DMS153 (cell line): ENCODE measurements at regions not wholly inside any gene's neighbourhood (a gene's known extent, or its start where the extent isn't known, plus 50 kb on each side); places are given as distances from the start of the nearest gene placed in this dataset.

Experiments
- DNase-seq: peaks from one replicate; lab custom pipeline; 2025; lab: John Stamatoyannopoulos, UW

- no peak for DNase-seq
Observed at GRCh38 chr11:92276773-92277172, 52.2 kb downstream of the FAT3 start.

- DNase-seq = no peak
Observed at GRCh38 chr11:92277871-92278270, 53.3 kb downstream of the FAT3 start.

DNA sequence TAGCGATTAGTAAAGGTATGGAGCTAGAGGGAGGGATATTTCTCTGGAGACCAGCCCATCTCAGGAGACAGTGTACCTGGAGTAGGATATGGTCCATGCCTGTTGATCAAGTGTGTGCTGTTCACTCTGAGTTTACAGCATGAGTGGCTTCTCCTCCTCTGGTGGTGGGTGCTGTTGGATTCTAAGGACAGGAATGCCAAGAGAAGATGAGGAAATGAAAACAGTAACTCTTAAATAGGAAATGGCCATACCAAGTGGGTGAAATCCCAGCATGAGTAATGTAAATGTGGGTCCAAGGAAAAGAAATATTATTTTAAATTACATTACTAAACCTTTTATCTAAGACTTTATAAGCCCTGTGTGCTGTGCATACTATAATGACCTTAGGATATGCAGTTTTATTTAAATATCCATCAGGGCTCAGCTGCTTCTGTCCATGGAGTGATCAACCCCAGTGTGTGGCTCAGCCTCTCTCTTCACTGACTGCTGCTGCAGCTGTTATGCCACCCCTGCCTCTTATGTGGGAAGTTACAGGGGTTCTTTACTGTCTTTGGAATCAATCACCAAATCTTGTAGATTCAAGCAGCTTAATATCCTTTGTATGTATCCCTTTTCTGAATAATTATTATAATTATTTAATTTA lies 54.3 kb downstream of the FAT3 start:
- DNase-seq = no peak

DNA sequence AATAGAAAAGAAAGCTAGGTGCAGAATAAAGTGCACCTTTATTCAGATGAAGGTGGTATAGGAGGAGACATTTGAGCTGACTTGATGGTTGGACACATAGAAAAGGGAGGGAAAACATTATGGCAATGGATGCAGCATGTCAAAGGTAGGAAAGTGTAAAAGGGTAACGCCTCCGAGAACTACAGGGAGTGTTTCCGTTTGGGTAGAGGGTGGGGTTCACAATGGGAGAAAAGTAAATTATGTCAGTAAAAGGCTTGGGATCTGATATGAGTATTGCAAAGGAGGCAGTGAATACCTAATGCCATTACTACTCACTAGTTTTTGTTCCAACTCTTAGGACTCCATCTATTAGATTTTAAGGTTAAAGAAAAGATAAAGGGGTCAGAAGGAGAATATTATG lies 59.5 kb downstream of the FAT3 start:
- no peak for DNase-seq

- DNase-seq = no peak
Observed at GRCh38 chr11:92284558-92284957, 59.9 kb downstream of the FAT3 start.

DNA sequence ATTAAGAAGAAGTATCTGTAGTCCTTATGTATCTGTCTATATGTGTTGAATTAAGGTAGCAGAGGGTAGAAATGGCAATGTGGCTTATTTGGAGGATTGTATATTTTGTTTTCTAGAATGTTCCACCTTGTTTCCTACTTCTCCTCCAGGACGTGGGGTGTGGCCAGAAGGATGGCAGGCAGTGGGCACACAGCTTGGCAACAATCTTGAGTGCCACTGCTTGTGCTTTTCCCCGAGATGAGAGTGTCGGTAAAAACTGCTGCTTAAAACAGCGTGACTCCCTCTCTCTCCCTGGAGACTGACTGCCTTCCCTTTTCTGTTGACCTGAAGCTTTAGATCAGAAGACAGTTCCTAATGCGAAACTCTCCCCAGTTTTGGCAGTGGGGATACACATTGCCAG lies 61.2 kb downstream of the FAT3 start:
- DNase-seq = no peak

GRCh38 chr11:92286709-92287108 lies 62.1 kb downstream of the FAT3 start:
- DNase-seq = no peak

DNA sequence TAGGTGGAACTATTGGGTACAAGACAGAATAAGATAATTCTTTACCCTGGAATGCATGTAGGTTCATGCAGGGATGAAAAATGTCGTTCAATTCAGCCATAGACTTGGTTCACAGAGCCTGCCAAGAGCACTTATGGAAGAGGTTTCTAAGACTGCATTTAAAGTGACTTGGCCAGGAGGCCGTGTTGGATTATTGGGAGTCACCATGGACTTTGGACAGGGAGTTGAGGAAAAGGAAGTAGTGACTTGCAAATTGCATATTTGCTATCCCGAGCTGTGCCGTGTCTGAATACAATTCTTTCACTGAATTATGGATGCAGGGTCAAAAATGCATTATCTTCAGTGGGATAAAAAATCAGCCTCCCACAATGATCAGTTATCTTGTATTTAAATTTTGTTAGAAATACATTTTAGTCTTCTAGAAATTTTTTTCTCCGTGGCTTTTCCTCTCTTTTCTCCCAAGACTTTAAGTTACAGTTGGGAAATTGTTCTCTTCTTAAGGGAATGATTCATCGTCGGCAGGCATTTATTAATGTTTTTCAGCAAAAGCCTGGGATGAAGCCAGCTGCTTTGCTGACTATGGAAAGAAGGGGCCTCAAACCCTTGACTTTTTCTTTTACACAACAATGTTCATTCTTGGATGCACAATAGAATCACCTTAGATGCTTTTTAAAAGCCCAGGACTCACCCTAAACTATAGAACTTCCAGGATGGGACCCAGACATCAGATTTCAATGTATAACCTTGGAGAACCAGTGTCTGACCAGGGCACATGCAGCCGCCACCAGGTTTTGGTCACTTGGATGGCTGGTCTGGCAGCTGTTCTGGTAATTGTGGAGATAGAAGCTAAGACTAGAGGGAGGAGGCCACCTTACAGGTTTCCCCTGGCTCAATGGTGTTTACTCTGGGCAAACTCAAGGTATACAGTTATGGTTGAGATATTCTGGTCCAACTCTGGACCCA lies 70.8 kb downstream of the FAT3 start:
- DNase-seq = no peak

DNA sequence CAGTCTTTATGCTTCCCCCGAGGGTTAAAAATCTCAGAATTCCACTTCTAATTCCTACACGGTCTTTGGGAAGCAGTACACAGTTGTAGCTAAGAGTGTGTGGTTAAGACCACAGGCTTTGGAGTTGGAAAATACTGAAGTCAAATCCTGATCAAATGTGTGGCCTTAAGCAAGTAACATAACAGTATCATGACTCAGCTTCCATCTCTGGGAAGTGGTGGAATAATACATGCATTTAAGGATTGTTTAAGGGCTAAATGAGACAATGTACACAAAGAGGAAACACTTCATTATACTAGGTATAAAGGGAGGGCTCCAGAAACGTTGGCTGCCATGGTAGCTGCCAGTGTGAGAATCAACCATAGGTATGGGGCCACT lies 71.5 kb downstream of the FAT3 start:
- peak; percentile 4 for DNase-seq

DNA sequence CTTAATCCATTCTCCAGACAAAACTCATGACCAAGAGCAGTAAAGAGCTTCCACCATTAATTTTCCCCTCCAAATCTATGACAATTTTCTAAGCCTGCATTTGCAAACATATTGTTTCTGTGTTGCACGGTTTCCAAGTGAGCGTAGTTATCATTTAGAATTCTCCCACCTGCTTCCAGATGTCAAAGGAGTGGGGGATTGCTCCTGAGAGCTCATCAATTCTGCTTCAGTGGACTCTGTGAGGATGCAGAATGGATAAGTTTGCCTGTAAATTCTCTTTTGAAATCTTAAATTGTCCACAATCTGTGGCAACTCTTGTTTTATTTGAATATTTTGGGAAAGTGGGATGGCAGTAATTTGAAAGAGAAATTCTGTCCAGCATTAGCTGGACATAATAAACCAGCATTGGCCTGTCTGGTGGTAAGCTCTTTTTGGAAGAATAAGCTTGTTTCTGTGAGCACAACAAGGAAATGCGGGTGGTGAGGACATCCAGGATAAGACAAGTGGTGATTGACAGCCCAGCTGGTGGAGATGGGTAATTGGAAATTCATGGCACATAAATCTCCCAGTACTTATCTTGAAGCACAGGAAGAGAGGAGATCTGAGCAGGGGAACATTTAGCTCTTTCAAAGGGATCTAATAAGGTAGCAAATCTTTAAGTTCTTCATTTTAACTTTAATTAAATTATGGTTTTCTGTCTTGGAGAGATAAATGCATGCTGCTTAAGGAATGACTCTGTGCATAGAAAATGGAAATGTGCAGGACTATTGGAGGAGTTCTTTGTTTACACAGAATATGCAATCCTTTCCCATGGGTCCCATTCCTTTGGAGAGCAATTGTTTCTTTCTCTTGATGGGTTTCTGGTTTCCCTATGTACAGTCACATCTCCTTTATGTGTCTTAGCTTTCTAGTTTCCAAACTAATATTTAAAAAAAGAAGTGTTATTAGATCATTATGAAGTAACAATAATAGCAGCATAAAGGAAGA lies 73.2 kb downstream of the FAT3 start:
- no peak for DNase-seq

- DNase-seq = no peak
Observed at GRCh38 chr11:92300876-92301275, 76.3 kb downstream of the FAT3 start.

GRCh38 chr11:92302770-92303169 lies 78.2 kb downstream of the FAT3 start:
- DNase-seq = no peak

DNA sequence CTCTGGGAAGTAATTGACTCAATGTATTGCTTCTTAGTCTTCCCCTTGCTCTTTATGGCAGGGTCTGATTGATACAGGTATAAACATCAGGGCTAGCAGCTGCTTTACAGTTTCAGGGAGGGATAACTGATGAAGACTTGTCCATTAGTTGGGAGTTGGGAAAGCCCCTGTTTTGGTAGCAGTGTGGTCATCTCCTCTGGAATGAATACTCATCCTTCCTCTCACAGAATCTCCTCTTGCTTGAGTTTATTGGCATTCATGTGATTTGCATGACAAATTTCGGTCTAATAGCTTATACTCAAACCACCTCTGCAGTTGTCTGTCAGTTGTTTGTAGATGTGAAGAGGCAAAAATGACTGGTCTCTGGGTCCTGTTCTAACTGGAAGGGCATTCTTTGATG lies 79.7 kb downstream of the FAT3 start:
- DNase-seq = no peak

DNA sequence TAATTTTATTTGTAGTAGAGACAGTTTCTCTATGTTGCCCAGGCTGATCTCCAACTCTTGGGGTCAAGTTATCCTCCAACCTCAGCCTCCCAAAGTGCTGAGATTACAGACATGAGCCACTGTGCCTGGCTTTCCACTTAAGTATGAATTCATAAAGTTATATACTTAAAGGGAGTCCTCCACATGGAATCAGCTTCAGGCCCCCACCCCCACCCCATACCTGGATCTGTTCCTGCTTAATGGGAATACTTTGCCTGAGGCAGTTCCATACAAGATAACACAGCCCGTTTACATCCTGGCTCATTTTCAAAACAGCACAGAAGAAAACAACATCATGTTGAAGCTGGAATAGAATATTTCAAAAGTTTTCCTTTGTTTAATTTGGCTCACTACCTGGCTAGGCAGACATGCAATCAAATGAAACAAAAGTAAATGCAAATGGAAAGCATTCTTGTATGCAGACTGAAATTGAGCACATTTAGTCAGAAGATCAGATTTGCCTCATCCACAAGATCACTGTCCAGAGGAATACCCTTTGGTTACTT lies 82.4 kb downstream of the FAT3 start:
- DNase-seq = no peak

DNA sequence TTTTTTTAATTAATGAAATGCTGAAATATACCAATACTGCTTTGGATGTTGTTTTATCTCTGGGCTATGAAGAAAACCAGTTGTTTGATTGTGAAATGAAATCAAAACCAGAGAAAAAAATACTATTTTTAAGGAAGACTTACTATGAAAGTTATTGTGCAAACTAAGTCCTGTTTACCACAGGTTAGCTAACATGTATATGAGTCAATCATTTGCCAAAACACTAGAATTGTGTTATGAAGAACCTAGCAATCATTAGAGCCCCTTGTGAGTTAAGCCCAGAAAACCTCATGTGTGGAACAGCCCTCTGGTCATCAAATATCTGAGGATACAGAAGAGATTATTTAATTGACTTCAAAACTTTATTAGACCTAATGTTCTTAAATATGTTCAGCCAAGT lies 83.7 kb downstream of the FAT3 start:
- DNase-seq = no peak

- no peak for DNase-seq
Observed at GRCh38 chr11:92311616-92312449, 87.2 kb downstream of the FAT3 start.

- DNase-seq = no peak
Observed at GRCh38 chr11:92313784-92314183, 89.2 kb downstream of the FAT3 start.

DNA sequence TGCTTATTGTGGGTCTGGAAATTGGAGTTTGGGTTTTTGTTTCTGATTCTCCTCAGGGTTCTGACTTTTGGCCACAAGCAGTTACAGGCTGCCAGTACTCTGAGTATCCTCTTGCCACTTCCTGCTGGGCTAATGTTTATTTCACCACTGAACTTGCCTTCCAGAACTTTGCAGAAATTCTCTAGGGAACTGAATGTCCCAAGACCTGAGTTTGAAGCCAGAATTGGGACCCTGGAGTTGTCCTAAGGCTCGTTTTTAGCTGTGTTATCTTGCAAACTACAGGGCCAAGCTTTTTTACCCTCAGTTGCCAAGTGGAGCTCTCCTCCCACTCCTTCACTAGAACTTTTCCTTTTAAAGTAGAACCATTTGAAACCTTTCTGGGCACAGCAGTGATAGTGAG lies 89.9 kb downstream of the FAT3 start:
- no peak for DNase-seq

- no peak for DNase-seq
Observed at GRCh38 chr11:92316106-92316809, 91.6 kb downstream of the FAT3 start.

- DNase-seq = no peak
Observed at GRCh38 chr11:92317222-92317621, 92.6 kb downstream of the FAT3 start.
